ENCODE measurements at regions not wholly inside any gene's neighbourhood (a gene's known extent, or its start where the extent isn't known, plus 50 kb on each side); places are given as distances from the start of the nearest gene placed in this dataset.

DNA sequence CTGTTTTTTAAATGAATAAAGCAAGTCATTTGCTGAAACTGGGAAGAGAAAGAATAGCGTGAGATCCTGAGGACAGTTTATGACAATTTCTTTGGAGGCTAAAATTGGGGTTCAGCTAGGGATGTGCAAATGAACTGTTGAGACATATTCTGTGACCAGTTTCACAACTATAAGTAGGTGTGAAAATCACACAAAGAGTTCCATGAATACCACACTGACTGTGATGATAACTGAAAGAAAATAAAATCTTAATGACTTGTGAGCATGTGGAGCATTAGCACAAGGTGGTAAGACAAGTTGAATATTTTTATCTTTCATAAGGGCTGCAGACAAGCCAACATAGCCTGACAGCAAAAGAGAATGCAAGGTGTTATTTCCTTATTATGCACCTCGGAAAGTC, 61.1 kb upstream of the PDGFD start:
- TF ChIP-seq CTCF (IDR thresholded peaks at IDR 0.05) (no peak), POLR2A (IDR thresholded peaks at IDR 0.05) (no peak), POLR2AphosphoS5 (IDR thresholded peaks at IDR 0.05; ENCODE audit: insufficient read depth in 1 of 2, low read depth in 1 of 2) (no peak)
